A673 (cell line): ENCODE measurements at regions not wholly inside any gene's neighbourhood (a gene's known extent, or its start where the extent isn't known, plus 50 kb on each side); places are given as distances from the start of the nearest gene placed in this dataset.

Experiments used
- BruUV-seq: library from RNA; stranded (reverse); fragments of 400-500 nt; replicated peaks from 2 replicates; lab custom pipeline; 2021; lab: Mats Ljungman, UMichigan
- CTCF ChIA-PET: fragments of 300-600 bp; sonication (Branson Sonifier 250); formaldehyde crosslinking; loops from one replicate; lab custom pipeline; 2022; ENCODE audit warnings: antibody characterized with exemption; lab: Charles Lee
- POLR2A ChIA-PET: fragments of 300-600 bp; sonication (Branson Sonifier 250); formaldehyde crosslinking; loops from one replicate; lab custom pipeline; 2022; ENCODE audit warnings: antibody characterized with exemption; ENCODE audit not compliant: low non-redundant PET; lab: Charles Lee
- DNase-seq: peaks from one replicate; pipeline ENCODE4 v3.0.0-alpha.2; 2015; ENCODE audit warnings: low spot score
- H3K27ac ChIP-seq: fragments of 200-600 bp; sonication (generic); 2 replicates; pipeline ENCODE4 v1.5.1; 2016; ENCODE audit warnings: mixed run types, low read depth, mild to moderate bottlenecking, mixed read lengths, antibody characterized with exemption, low read length; ENCODE audit not compliant: poor library complexity, severe bottlenecking
- H3K27me3 ChIP-seq: fragments of 200-600 bp; sonication (generic); replicated peaks from 2 replicates; pipeline ENCODE4 v1.6.1; 2017; ENCODE audit warnings: mixed run types, low read depth, mild to moderate bottlenecking, mixed read lengths, antibody characterized with exemption, low read length; ENCODE audit not compliant: insufficient read depth, poor library complexity
- H3K36me3 ChIP-seq: fragments of 200-600 bp; sonication (generic); 2 replicates; pipeline ENCODE4 v1.6.1; 2016; ENCODE audit warnings: mixed run types, mild to moderate bottlenecking, mixed read lengths, antibody characterized with exemption, low read length; ENCODE audit not compliant: insufficient read depth, poor library complexity, severe bottlenecking
- H3K4me1 ChIP-seq: fragments of 200-600 bp; sonication (generic); 2 replicates; pipeline ENCODE4 v1.6.1; 2017; ENCODE audit warnings: mixed run types, mild to moderate bottlenecking, mixed read lengths, antibody characterized with exemption, low read length; ENCODE audit not compliant: insufficient read depth, poor library complexity, severe bottlenecking
- H3K4me3 ChIP-seq: fragments of 200-600 bp; sonication (generic); 2 replicates; pipeline ENCODE4 v1.5.1; 2016; ENCODE audit warnings: low read depth, mixed run types, mild to moderate bottlenecking, mixed read lengths, low read length; ENCODE audit not compliant: poor library complexity, severe bottlenecking
- H3K9me3 ChIP-seq: fragments of 200-600 bp; sonication (generic); 2 replicates; pipeline ENCODE4 v1.6.1; 2016; ENCODE audit warnings: mixed run types, low read depth, mild to moderate bottlenecking, mixed read lengths, antibody characterized with exemption, low read length; ENCODE audit not compliant: poor library complexity, severe bottlenecking
- EZH2 ChIP-seq: fragments of 200-600 bp; sonication (generic); IDR thresholded peaks from 2 replicates; pipeline ENCODE4 v1.6.1; 2017; ENCODE audit warnings: borderline replicate concordance, low read depth, mild to moderate bottlenecking, mixed read lengths, antibody characterized with exemption, low read length; ENCODE audit not compliant: poor library complexity, severe bottlenecking
- intact Hi-C: fragments of 100-400 bp; cut with micrococcal nuclease; formaldehyde crosslinking; loops from one replicate; pipeline ENCODE4 v1.10.0; 2022; ENCODE audit not compliant: unreplicated experiment
- TF ChIP-seq, protein P1 (sequence below): fragments of 300-800, 200-600 bp; sonication (generic); conservative IDR thresholded peaks from 2 replicates; pipeline ENCODE4 v1.5.1; 2017; ENCODE audit warnings: low read depth, mild to moderate bottlenecking, antibody characterized with exemption, low read length, moderate library complexity, mixed read lengths

DNA sequence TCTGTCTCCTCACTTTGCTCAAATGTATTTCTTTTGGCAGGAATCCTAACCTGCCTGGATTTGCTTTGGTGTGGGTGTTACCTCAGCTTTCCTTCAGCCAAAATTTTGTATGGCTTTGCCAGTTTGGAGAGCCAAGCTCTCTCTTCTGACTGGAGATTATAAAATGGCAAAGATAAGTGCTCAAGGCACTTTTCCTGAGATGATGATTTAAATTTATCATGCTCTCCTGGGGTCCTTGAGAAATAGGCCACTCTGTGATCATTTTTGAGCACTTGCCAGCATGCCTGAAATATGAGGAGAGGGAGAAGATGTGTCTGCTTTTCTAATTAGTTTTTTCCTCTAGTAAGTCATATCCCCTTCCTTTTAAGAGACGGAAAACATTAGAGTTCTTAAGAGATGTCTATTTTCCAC is 683.0 kb downstream of the SLC4A3 start:
- BruUV-seq = no TSS peak
- no peak overlapping the region for H3K4me3 ChIP-seq
- H3K36me3 ChIP-seq = no peaks in the 10 kb centered on the region
- H3K27ac ChIP-seq = no peak overlapping the region
- TF ChIP-seq, protein P1, sequence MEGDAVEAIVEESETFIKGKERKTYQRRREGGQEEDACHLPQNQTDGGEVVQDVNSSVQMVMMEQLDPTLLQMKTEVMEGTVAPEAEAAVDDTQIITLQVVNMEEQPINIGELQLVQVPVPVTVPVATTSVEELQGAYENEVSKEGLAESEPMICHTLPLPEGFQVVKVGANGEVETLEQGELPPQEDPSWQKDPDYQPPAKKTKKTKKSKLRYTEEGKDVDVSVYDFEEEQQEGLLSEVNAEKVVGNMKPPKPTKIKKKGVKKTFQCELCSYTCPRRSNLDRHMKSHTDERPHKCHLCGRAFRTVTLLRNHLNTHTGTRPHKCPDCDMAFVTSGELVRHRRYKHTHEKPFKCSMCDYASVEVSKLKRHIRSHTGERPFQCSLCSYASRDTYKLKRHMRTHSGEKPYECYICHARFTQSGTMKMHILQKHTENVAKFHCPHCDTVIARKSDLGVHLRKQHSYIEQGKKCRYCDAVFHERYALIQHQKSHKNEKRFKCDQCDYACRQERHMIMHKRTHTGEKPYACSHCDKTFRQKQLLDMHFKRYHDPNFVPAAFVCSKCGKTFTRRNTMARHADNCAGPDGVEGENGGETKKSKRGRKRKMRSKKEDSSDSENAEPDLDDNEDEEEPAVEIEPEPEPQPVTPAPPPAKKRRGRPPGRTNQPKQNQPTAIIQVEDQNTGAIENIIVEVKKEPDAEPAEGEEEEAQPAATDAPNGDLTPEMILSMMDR = no peak
- no peak for TF ChIP-seq EZH2
- ChIA-PET POLR2A (no interaction called here), CTCF (no interaction called here)
- H3K27me3 ChIP-seq = no peaks in the 10 kb centered on the region
- intact Hi-C loops = no loop called here
- peak; percentile 83 for DNase-seq
- no peaks in the 10 kb centered on the region for H3K9me3 ChIP-seq
- peaks cover 22% of the 10 kb centered on the region for H3K4me1 ChIP-seq

DNA sequence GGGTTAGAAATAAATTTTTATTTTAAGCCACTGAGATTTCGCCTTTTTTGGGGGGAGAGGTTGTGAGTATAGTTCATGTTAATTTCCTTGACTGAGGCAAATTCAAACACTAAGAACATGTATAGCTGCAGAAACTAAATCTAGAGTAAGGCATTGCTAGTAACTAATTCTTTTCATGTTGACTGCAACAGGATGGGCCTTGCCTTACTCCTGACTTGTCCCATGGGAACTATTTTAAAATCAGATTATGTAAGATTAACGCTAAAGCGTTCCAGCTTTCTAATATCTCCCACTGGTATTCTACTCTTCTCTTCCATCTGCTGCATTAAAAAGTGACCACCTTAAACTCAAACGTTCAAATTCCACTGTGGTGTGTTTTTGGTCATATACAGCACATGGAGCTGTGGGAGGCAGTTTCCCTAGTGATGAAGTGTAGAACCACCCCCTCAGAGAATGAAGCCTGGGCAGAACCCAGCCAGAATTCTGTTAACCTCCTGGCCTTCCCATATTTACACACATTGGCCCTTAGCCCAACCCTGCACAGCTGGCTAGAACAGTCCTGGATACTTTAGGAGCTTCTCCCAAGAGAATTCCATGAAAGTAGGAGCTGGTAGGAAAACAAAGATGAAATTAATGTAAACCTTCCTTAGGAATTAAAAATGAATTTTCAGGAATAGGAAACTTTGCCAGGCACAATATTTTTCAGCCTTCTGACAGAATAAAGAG is 687.8 kb downstream of the SLC4A3 start:
- TF ChIP-seq, protein P1 = no peak
- no peak for TF ChIP-seq EZH2
- POLR2A ChIA-PET = no interaction called here
- intact Hi-C loops = no loop called here
- Histone ChIP-seq H3K9me3 (no peaks in the 10 kb centered on the region), H3K27me3 (no peaks in the 10 kb centered on the region), H3K4me1 (peaks cover 18% of the 10 kb centered on the region), H3K27ac (no peak overlapping the region), H3K4me3 (no peak overlapping the region), H3K36me3 (no peaks in the 10 kb centered on the region)
- peak; percentile 19 for DNase-seq
- CTCF ChIA-PET = no interaction called here
- no TSS peak for BruUV-seq

DNA sequence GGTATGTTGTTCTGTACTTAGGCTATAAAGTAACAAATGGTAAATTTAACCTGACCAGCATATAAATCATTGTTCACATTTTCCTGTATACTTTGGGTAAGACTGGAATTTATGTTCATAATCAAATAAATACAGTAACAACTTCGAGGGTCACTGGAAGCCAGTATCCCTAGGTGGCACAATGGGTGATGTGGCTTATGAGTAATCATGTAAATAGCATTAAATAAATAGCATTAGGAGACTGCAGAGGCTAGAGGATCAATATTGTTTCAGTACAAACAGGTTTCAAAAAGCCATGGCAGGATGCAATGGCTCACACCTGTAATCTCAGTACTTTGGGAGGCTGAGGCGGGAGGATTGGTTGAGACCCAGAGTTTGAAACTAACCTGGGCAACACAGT is 690.6 kb downstream of the SLC4A3 start:
- TF ChIP-seq, protein P1 = no peak
- no peak for TF ChIP-seq EZH2
- Histone ChIP-seq H3K36me3 (no peaks in the 10 kb centered on the region), H3K4me1 (peaks cover 7% of the 10 kb centered on the region), H3K9me3 (no peaks in the 10 kb centered on the region), H3K27ac (no peak overlapping the region), H3K4me3 (no peak overlapping the region), H3K27me3 (no peaks in the 10 kb centered on the region)
- intact Hi-C loops = no loop called here
- CTCF ChIA-PET = no interaction called here
- POLR2A ChIA-PET = no interaction called here
- BruUV-seq = no TSS peak
- DNase-seq = no peak
